ENCODE measurements at regions not wholly inside any gene's neighbourhood (a gene's known extent, or its start where the extent isn't known, plus 50 kb on each side); places are given as distances from the start of the nearest gene placed in this dataset.

DNA sequence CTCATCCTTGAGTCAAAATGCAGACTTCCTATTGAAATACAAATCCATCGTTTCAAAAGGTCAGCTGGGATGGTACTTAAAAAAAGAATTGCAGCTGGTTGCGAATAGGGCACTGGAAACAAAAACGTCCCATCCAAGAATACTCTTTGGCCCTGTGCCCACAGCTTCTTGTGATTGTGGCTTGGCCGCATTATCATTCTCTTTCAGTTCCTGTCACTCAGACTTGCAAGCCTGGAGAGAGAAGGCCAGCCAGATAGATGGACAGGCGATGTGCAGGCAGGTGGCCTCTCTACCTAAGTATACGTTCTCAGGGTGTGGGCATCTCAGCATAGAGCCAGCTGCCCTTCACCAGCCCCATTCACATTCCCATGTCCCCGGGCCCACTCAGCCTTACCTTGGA is 208.5 kb upstream of the ZNF536 start:
- DNase-seq: no peak
- no peak for TF ChIP-seq CTCF (IDR thresholded peaks at IDR 0.05; ENCODE audit: low read depth, low read length)
- Histone ChIP-seq H3K4me3 (ENCODE audit: low read depth, low read length) (no peak overlapping the region), H3K27me3 (no peaks in the 10 kb centered on the region), H3K36me3 (no peaks in the 10 kb centered on the region), H3K4me1 (peaks cover 16% of the 10 kb centered on the region), H3K9me3 (no peaks in the 10 kb centered on the region)

- DNase-seq: no peak
Measured at GRCh38 chr19:30165228-30165813, 206.9 kb upstream of the ZNF536 start.

DNA sequence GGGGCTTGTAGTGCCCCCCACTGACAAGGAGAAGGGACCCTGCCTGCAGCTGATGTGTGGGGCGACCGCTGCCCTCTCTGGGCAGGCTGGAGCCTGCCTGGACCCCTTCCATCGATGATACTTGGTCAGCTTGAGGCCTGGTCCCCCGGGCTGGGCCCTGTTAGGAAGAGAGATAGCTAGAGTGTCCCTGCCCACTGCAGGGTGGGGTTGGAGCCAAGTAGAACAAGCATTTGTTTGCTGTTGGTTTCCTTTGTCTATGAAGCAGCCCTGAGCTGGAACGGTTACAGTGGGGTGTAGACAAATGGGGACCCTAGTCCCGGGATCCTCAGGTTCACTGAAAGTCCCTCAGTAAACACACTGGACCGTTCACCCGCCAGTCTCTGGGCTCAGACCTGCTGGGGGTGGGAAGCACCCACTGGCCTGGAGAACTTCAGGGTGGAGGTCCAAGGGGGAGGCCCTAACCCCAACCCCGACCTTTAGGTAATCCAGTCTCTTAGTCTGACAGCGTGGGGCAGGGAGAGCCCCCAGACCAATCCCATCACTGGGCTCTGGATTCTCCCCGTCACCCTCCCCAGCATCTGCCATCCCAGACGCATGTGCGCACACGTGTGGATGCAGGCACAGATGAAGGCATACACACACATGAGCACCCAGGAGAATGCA is 204.8 kb upstream of the ZNF536 start:
- no peaks in the 10 kb centered on the region for H3K36me3 ChIP-seq
- TF ChIP-seq CTCF (IDR thresholded peaks at IDR 0.05; ENCODE audit: low read depth, low read length): no peak
- no peaks in the 10 kb centered on the region for H3K27me3 ChIP-seq
- peaks cover 7% of the 10 kb centered on the region for H3K4me1 ChIP-seq
- no peaks in the 10 kb centered on the region for H3K9me3 ChIP-seq
- DNase-seq: no peak
- no peak overlapping the region for H3K4me3 ChIP-seq (ENCODE audit: low read depth, low read length)

More at GRCh38 chr19:30165228-30165813, 206.9 kb upstream of the ZNF536 start:
- Histone ChIP-seq H3K27me3 (no peaks in the 10 kb centered on the region), H3K36me3 (no peaks in the 10 kb centered on the region), H3K9me3 (no peaks in the 10 kb centered on the region), H3K4me1 (peaks cover 16% of the 10 kb centered on the region), H3K4me3 (ENCODE audit: low read depth, low read length) (no peak overlapping the region)
- TF ChIP-seq CTCF (IDR thresholded peaks at IDR 0.05; ENCODE audit: low read depth, low read length): no peak

GRCh38 chr19:30167976-30168635 is 204.1 kb upstream of the ZNF536 start:
- Histone ChIP-seq H3K27me3 (no peaks in the 10 kb centered on the region), H3K9me3 (no peaks in the 10 kb centered on the region), H3K4me3 (ENCODE audit: low read depth, low read length) (no peak overlapping the region), H3K36me3 (no peaks in the 10 kb centered on the region), H3K4me1 (peaks cover 7% of the 10 kb centered on the region)
- TF ChIP-seq CTCF (IDR thresholded peaks at IDR 0.05; ENCODE audit: low read depth, low read length): no peak
- DNase-seq: no peak

- Histone ChIP-seq H3K4me3 (ENCODE audit: low read depth, low read length) (no peak overlapping the region), H3K27me3 (no peaks in the 10 kb centered on the region), H3K4me1 (peaks cover 4% of the 10 kb centered on the region), H3K9me3 (no peaks in the 10 kb centered on the region), H3K36me3 (no peaks in the 10 kb centered on the region)
- TF ChIP-seq CTCF (IDR thresholded peaks at IDR 0.05; ENCODE audit: low read depth, low read length): no peak
- no peak for DNase-seq
Measured at GRCh38 chr19:30168760-30169159, 203.4 kb upstream of the ZNF536 start.

Measured in BE2C (cell line).